ENCODE measurements at regions not wholly inside any gene's neighbourhood (a gene's known extent, or its start where the extent isn't known, plus 50 kb on each side); places are given as distances from the start of the nearest gene placed in this dataset.

DNA sequence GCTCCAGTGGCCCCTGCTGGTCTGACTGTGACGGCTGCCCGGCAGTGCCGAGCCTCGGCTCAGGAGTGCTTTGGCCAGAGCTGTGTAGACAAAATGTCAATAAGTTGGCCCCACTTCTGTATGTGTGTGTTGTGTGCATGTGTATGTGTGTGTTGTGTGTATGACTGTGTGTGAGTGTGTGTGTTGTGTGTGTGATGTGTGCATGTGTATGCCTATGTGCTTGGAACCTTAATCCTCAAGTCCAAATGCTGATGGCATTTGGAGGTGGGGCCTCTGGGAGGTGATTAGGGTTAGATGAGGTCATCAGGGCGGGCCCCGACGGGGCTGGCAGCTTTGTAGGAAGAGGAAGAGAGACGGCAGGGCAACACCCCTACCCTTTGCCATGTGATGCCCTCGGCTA, 269.0 kb downstream of the DCDC2C start:
- TF ChIP-seq, protein P1, sequence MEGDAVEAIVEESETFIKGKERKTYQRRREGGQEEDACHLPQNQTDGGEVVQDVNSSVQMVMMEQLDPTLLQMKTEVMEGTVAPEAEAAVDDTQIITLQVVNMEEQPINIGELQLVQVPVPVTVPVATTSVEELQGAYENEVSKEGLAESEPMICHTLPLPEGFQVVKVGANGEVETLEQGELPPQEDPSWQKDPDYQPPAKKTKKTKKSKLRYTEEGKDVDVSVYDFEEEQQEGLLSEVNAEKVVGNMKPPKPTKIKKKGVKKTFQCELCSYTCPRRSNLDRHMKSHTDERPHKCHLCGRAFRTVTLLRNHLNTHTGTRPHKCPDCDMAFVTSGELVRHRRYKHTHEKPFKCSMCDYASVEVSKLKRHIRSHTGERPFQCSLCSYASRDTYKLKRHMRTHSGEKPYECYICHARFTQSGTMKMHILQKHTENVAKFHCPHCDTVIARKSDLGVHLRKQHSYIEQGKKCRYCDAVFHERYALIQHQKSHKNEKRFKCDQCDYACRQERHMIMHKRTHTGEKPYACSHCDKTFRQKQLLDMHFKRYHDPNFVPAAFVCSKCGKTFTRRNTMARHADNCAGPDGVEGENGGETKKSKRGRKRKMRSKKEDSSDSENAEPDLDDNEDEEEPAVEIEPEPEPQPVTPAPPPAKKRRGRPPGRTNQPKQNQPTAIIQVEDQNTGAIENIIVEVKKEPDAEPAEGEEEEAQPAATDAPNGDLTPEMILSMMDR (conservative IDR thresholded peaks at IDR 0.05) = no peak
- no peak for TF ChIP-seq EZH2 (IDR thresholded peaks at IDR 0.05; ENCODE audit: low read depth)
